HepG2 (cell line): ENCODE measurements at regions not wholly inside any gene's neighbourhood (a gene's known extent, or its start where the extent isn't known, plus 50 kb on each side); places are given as distances from the start of the nearest gene placed in this dataset.

Experiments
- ATAC-seq: fragments of 200-7000 bp; cut with Tn5 transposase; 3 replicates; pipeline ENCODE4 v1.9.1; 2020; ENCODE audit warnings: mild to moderate bottlenecking, moderate library complexity
- BruUV-seq: library from RNA; stranded (reverse); fragments of 400-500 nt; replicated peaks from 2 replicates; lab custom pipeline; 2021; lab: Mats Ljungman, UMichigan
- CTCF ChIA-PET: fragments of 300-600 bp; formaldehyde crosslinking; extraction: SDS; loops from one replicate; lab custom pipeline; 2021; ENCODE audit warnings: low total read pairs, inconsistent platforms, low intra/inter-chr PET ratio; lab: Yijun Ruan, JAX
- POLR2A ChIA-PET: fragments of 350-600 bp; sonication (Branson Sonifier 250); formaldehyde crosslinking; loops from one replicate; lab custom pipeline; 2020; ENCODE audit warnings: antibody characterized with exemption, inconsistent platforms; lab: Yijun Ruan, JAX
- DNase-seq: peaks from one replicate; pipeline ENCODE4 v3.0.0-alpha.2; 2015; ENCODE audit warnings: low spot score
- FAIRE-seq: peaks from 3 replicates; lab custom pipeline; 2011; peaks lifted over from hg19 to GRCh38; lab: Jason Lieb, UNC
- H2AFZ ChIP-seq: one replicate; pipeline ENCODE4 v1.6.1; 2011; ENCODE audit warnings: low read length, inconsistent platforms
- H3K27ac ChIP-seq: fragments of 300-600 bp; 3 replicates; pipeline ENCODE4 v1.8.0; 2011; ENCODE audit warnings: mixed run types, mild to moderate bottlenecking, mixed read lengths, low read length, inconsistent platforms; ENCODE audit not compliant: insufficient read depth; ENCODE audit errors: extremely low read length
- H3K27me3 ChIP-seq, 2 experiments: fragments of 200-600 bp in 1 of 2; 2 replicates in 1 of 2; 3 replicates in 1 of 2; pipeline versions ENCODE4 v1.6.0 to v1.8.0; 2011; ENCODE audit warnings: low read length in 2 of 2, mild to moderate bottlenecking in 2 of 2, moderate library complexity in 2 of 2, inconsistent platforms in 1 of 2; ENCODE audit not compliant: insufficient read depth in 2 of 2, control insufficient read depth in 1 of 2
- H3K36me3 ChIP-seq, 2 experiments: fragments of 200-600 bp in 1 of 2; replicated peaks in 1 of 2; 2 replicates in 1 of 2; 3 replicates in 1 of 2; pipeline versions ENCODE4 v1.5.1 to v1.8.0; 2011; ENCODE audit warnings: low read length in 2 of 2, inconsistent platforms in 1 of 2; ENCODE audit not compliant: insufficient read depth in 2 of 2, control insufficient read depth in 1 of 2
- H3K4me1 ChIP-seq: 2 replicates; pipeline ENCODE4 v1.5.1; 2012; ENCODE audit warnings: low read length, inconsistent platforms; ENCODE audit not compliant: insufficient read depth
- H3K4me2 ChIP-seq: 2 replicates; pipeline ENCODE4 v1.6.0; 2011; ENCODE audit warnings: low read depth, low read length, inconsistent platforms
- H3K4me3 ChIP-seq, 3 experiments: fragments of 200-600 bp in 1 of 3; sonication (generic), shearing (Covaris generic) in 1 of 3; replicated peaks in 1 of 3; 2 replicates each; pipeline ENCODE4 v1.5.1; 2011 to 2016; ENCODE audit warnings: low read length in 3 of 3, inconsistent platforms in 2 of 3, low read depth in 2 of 3, mild to moderate bottlenecking in 2 of 3, control low read depth in 1 of 3, mixed read lengths in 1 of 3; ENCODE audit not compliant: insufficient read depth in 1 of 3
- H3K79me2 ChIP-seq: one replicate; pipeline ENCODE4 v1.6.1; 2011; ENCODE audit warnings: low read length, inconsistent platforms; ENCODE audit not compliant: insufficient read depth
- H3K9ac ChIP-seq: 2 replicates; pipeline ENCODE4 v1.6.0; 2011; ENCODE audit warnings: mild to moderate bottlenecking, low read depth, low read length, inconsistent platforms; ENCODE audit not compliant: insufficient read depth
- H3K9me3 ChIP-seq: 2 replicates; pipeline ENCODE4 v1.5.1; 2012; ENCODE audit warnings: mild to moderate bottlenecking, low read length
- H4K20me1 ChIP-seq: 2 replicates; pipeline ENCODE4 v1.6.0; 2011; ENCODE audit warnings: inconsistent platforms, mild to moderate bottlenecking, low read length, moderate library complexity; ENCODE audit not compliant: insufficient read depth
- AKNA ChIP-seq: sonication (generic); formaldehyde crosslinking; IDR thresholded peaks from 2 replicates; pipeline ENCODE4 v1.4.0; 2020; ENCODE audit warnings: missing genetic modification reagents, borderline replicate concordance
- E2F5 ChIP-seq: sonication (generic); formaldehyde crosslinking; conservative IDR thresholded peaks from 2 replicates; pipeline ENCODE4 v1.4.0; 2020; ENCODE audit warnings: missing genetic modification reagents
- GLI4 ChIP-seq: sonication (generic); formaldehyde crosslinking; IDR thresholded peaks from 2 replicates; pipeline ENCODE4 v1.5.1; 2020; ENCODE audit warnings: missing genetic modification reagents, mild to moderate bottlenecking, moderate library complexity, borderline replicate concordance
- MLX ChIP-seq: IDR thresholded peaks from 2 replicates; pipeline ENCODE4 v1.6.1; 2016
- NFKBIZ ChIP-seq: IDR thresholded peaks from 2 replicates; pipeline ENCODE4 v1.6.1; 2018; ENCODE audit warnings: missing genetic modification reagents, missing compliant biosample characterization
- RXRB ChIP-seq: IDR thresholded peaks from 2 replicates; pipeline ENCODE4 v1.6.1; 2016; ENCODE audit warnings: borderline replicate concordance, missing genetic modification reagents, missing compliant biosample characterization
- SMARCE1 ChIP-seq: fragments of 450-650 bp; IDR thresholded peaks from 2 replicates; pipeline ENCODE4 v1.6.1; 2017; ENCODE audit warnings: borderline replicate concordance
- SMYD3 ChIP-seq: sonication (generic); formaldehyde crosslinking; IDR thresholded peaks from 2 replicates; pipeline ENCODE4 v1.8.1; 2023; ENCODE audit warnings: mild to moderate bottlenecking, missing genetic modification reagents
- ZBTB39 ChIP-seq: sonication (generic); formaldehyde crosslinking; IDR thresholded peaks from 2 replicates; pipeline ENCODE4 v1.5.0; 2020; ENCODE audit warnings: missing genetic modification reagents
- ZNF20 ChIP-seq: sonication (generic); formaldehyde crosslinking; IDR thresholded peaks from 2 replicates; pipeline ENCODE4 v1.4.0; 2020; ENCODE audit warnings: mild to moderate bottlenecking, moderate library complexity, missing genetic modification reagents
- ZNF614 ChIP-seq: IDR thresholded peaks from 2 replicates; pipeline ENCODE4 v1.6.1; 2018; ENCODE audit warnings: missing biosample characterization, missing genetic modification reagents, inconsistent platforms, borderline replicate concordance
- ZNF691 ChIP-seq: sonication (generic); formaldehyde crosslinking; IDR thresholded peaks from 2 replicates; pipeline ENCODE4 v1.4.0; 2020; ENCODE audit warnings: missing genetic modification reagents, low read depth, mild to moderate bottlenecking, borderline replicate concordance
- ZNF83 ChIP-seq: sonication (generic); formaldehyde crosslinking; IDR thresholded peaks from 2 replicates; pipeline ENCODE4 v1.4.0; 2020; ENCODE audit warnings: missing genetic modification reagents, mild to moderate bottlenecking, borderline replicate concordance
- in situ Hi-C: cut with HindIII; loops from 2 replicates; pipeline ENCODE4 v1.10.0; 2017; ENCODE audit warnings: low pct_unique_long_range_greater_than_20kb; ENCODE audit not compliant: extremely low pct_ligation_motif_present
- intact Hi-C: fragments of 100-400 bp; cut with micrococcal nuclease; formaldehyde crosslinking; loops from one replicate; pipeline ENCODE4 v1.10.0; 2022; ENCODE audit not compliant: unreplicated experiment

- no peaks in the 10 kb centered on the region for H3K79me2 ChIP-seq
- no peaks in the 10 kb centered on the region for H3K36me3 ChIP-seq
- DNase-seq = no peak
- H3K4me1 ChIP-seq = peaks cover 16% of the 10 kb centered on the region
- in situ Hi-C loops = no loop called here
- no peak for ATAC-seq
- H3K27ac ChIP-seq = no peak overlapping the region
- no peak overlapping the region for H3K4me3 ChIP-seq
- TF ChIP-seq GLI4 (no peak), RXRB (CRISPR knock-in tag) (no peak), NFKBIZ (no peak), MLX (no peak), AKNA (CRISPR knock-in tag) (no peak), ZNF614 (CRISPR knock-in tag) (no peak), SMARCE1 (no peak), ZNF83 (CRISPR knock-in tag) (no peak), ZNF691 (CRISPR knock-in tag) (no peak), ZNF20 (CRISPR knock-in tag) (no peak), ZBTB39 (CRISPR knock-in tag) (no peak), E2F5 (no peak), SMYD3 (CRISPR knock-in tag) (no peak)
- ChIA-PET POLR2A (no interaction called here), CTCF (no interaction called here)
- H3K4me2 ChIP-seq = no peak overlapping the region
- H4K20me1 ChIP-seq = no peaks in the 10 kb centered on the region
- BruUV-seq = no TSS peak
- no peak overlapping the region for H2AFZ ChIP-seq
- H3K27me3 ChIP-seq = no peaks in the 10 kb centered on the region
- intact Hi-C loops = no loop called here
- H3K9ac ChIP-seq = no peak overlapping the region
- no peak for FAIRE-seq
- H3K9me3 ChIP-seq = no peaks in the 10 kb centered on the region
Observed at GRCh38 chr6:71029555-71029954, 72.7 kb upstream of the B3GAT2 start.
